ENCODE measurements at regions not wholly inside any gene's neighbourhood (a gene's known extent, or its start where the extent isn't known, plus 50 kb on each side); places are given as distances from the start of the nearest gene placed in this dataset.

GRCh38 chr2:63678085-63678484, 89.3 kb downstream of the MDH1 start:
- CTCF ChIA-PET, result interaction anchor here (0.7 to 4.4 kb wide), 4 partner anchors 13 to 183 kb away, joined by 3 to 19 read pairs (median 6); no protein-coding TSS in a partner anchor
- POLR2A ChIA-PET, result no interaction called here
- Histone ChIP-seq H3K4me2 (no peak overlapping the region), H3K27ac (ENCODE audit: low read depth in 2 of 2, low read length in 1 of 2) (no peak overlapping the region), H3K36me3 (replicated peaks in 1 of 2; ENCODE audit: control insufficient read depth in 1 of 2, insufficient read depth in 2 of 2, low read length in 1 of 2) (no peaks in the 10 kb centered on the region), H3K9ac (no peak overlapping the region), H3K9me3 (no peaks in the 10 kb centered on the region), H3K79me2 (ENCODE audit: insufficient read depth) (no peaks in the 10 kb centered on the region), H3K4me1 (ENCODE audit: control insufficient read depth in 1 of 2, insufficient read depth in 2 of 2, low read depth in 1 of 2, low read length in 1 of 2) (no peaks in the 10 kb centered on the region), H3F3A (replicated peaks; ENCODE audit: insufficient read depth) (no peaks in the 10 kb centered on the region), H3K4me3 (ENCODE audit: low read depth in 2 of 2, low read length in 1 of 2) (no peak overlapping the region), H4K20me1 (ENCODE audit: insufficient read depth) (no peaks in the 10 kb centered on the region), H2AFZ (ENCODE audit: low read depth) (no peak overlapping the region), H3K27me3 (ENCODE audit: insufficient read depth) (no peaks in the 10 kb centered on the region), H3K9me2 (no peaks in the 10 kb centered on the region)
- TF ChIP-seq MEF2A (IDR thresholded peaks at IDR 0.05; ENCODE audit: borderline replicate concordance, low read depth), result no peak
- TF ChIP-seq GATA2 (CRISPR knock-in tag; IDR thresholded peaks at IDR 0.05), result no peak
- TF ChIP-seq NFIC (IDR thresholded peaks at IDR 0.05; ENCODE audit: borderline replicate concordance), result no peak
- TF ChIP-seq MAX (IDR thresholded peaks at IDR 0.05; ENCODE audit: low read depth), result no peak
- no peak for TF ChIP-seq CHD2 (IDR thresholded peaks at IDR 0.05; ENCODE audit: low read length, partially characterized antibody)
- no peak for TF ChIP-seq USF2 (IDR thresholded peaks at IDR 0.05; ENCODE audit: borderline replicate concordance, low read depth, low read length)
- 69% methylated on average over 2 of the region's 2 CpGs for WGBS (ENCODE audit: low lambda C conversion rate)
- DNase-seq, result no peak

GRCh38 chr2:63678551-63678950, 89.8 kb downstream of the MDH1 start:
- Histone ChIP-seq H3K9ac (no peak overlapping the region), H3F3A (replicated peaks; ENCODE audit: insufficient read depth) (no peaks in the 10 kb centered on the region), H3K79me2 (ENCODE audit: insufficient read depth) (no peaks in the 10 kb centered on the region), H3K27me3 (ENCODE audit: insufficient read depth) (no peaks in the 10 kb centered on the region), H3K4me2 (no peak overlapping the region), H3K4me1 (ENCODE audit: control insufficient read depth in 1 of 2, insufficient read depth in 2 of 2, low read depth in 1 of 2, low read length in 1 of 2) (no peaks in the 10 kb centered on the region), H2AFZ (ENCODE audit: low read depth) (no peak overlapping the region), H3K36me3 (replicated peaks in 1 of 2; ENCODE audit: control insufficient read depth in 1 of 2, insufficient read depth in 2 of 2, low read length in 1 of 2) (no peaks in the 10 kb centered on the region), H3K27ac (ENCODE audit: low read depth in 2 of 2, low read length in 1 of 2) (no peak overlapping the region), H3K9me2 (no peaks in the 10 kb centered on the region), H3K4me3 (ENCODE audit: low read depth in 2 of 2, low read length in 1 of 2) (no peak overlapping the region), H3K9me3 (no peaks in the 10 kb centered on the region), H4K20me1 (ENCODE audit: insufficient read depth) (no peaks in the 10 kb centered on the region)
- no peak for TF ChIP-seq RFX5 (IDR thresholded peaks at IDR 0.05; ENCODE audit: low read length)
- no peak for TF ChIP-seq SIN3A (IDR thresholded peaks at IDR 0.05; ENCODE audit: borderline replicate concordance, low read depth, low read length)
- TF ChIP-seq PBX3 (IDR thresholded peaks at IDR 0.05), result no peak
- no peak for TF ChIP-seq MXI1 (IDR thresholded peaks at IDR 0.05; ENCODE audit: low read depth, low read length)
- no peak for TF ChIP-seq MAX (IDR thresholded peaks at IDR 0.05; ENCODE audit: low read depth)
- no peak for TF ChIP-seq TAF1 (IDR thresholded peaks at IDR 0.05; ENCODE audit: borderline replicate concordance, low read depth, low read length)
- no peak for TF ChIP-seq EP300 (IDR thresholded peaks at IDR 0.05; ENCODE audit: borderline replicate concordance in 1 of 2, low read depth in 1 of 2, low read length in 1 of 2)
- no peak for TF ChIP-seq YY1 (IDR thresholded peaks at IDR 0.05; ENCODE audit: low read depth)
- TF ChIP-seq IRF3 (IDR thresholded peaks at IDR 0.05; ENCODE audit: low read depth, low read length), result no peak
- TF ChIP-seq FOXJ3 (CRISPR knock-in tag; IDR thresholded peaks at IDR 0.05), result no peak
- TF ChIP-seq CTCF (IDR thresholded peaks at IDR 0.05), result no peak
- TF ChIP-seq TCF12 (IDR thresholded peaks at IDR 0.05), result no peak
- no peak for TF ChIP-seq NRF1 (IDR thresholded peaks at IDR 0.05; ENCODE audit: low read depth, low read length)
- no peak for TF ChIP-seq USF2 (IDR thresholded peaks at IDR 0.05; ENCODE audit: borderline replicate concordance, low read depth, low read length)
- ChIA-PET CTCF (interaction anchor here (0.7 to 4.4 kb wide), 6 partner anchors 13 to 183 kb away, joined by 3 to 19 read pairs (median 5); no protein-coding TSS in a partner anchor), POLR2A (no interaction called here)
- WGBS (ENCODE audit: low lambda C conversion rate), result 73% methylated on average over 4 of the region's 4 CpGs
- no peak for DNase-seq

Data from SK-N-SH (cell line).